B cell (primary cell): ENCODE measurements at regions not wholly inside any gene's neighbourhood (a gene's known extent, or its start where the extent isn't known, plus 50 kb on each side); places are given as distances from the start of the nearest gene placed in this dataset.

Source experiments
- ATAC-seq: fragments of 200-7000 bp; cut with Tn5 transposase; one replicate; pipeline ENCODE4 v1.10.0; 2021; ENCODE audit warnings: low read depth, mild to moderate bottlenecking, moderate number of reproducible peaks, moderate library complexity
- CTCF ChIA-PET: fragments of 350-600 bp; sonication (Branson Sonifier 250); formaldehyde crosslinking; loops from one replicate; lab custom pipeline; 2021; ENCODE audit warnings: antibody characterized with exemption, inconsistent platforms; lab: Charles Lee
- POLR2A ChIA-PET: fragments of 350-600 bp; sonication (Branson Sonifier 250); formaldehyde crosslinking; loops from one replicate; lab custom pipeline; 2021; ENCODE audit warnings: antibody characterized with exemption; lab: Charles Lee
- DNase-seq: peaks from one replicate; pipeline ENCODE4 v3.0.0; 2013
- H2AFZ ChIP-seq: 2 replicates; pipeline ENCODE4 v1.6.1; 2012; ENCODE audit warnings: mild to moderate bottlenecking, low read depth, low read length; ENCODE audit not compliant: insufficient read depth, poor library complexity, severe bottlenecking
- H3K27ac ChIP-seq, 2 donors: 1 replicate in 1 of 2; 2 replicates in 1 of 2; pipeline ENCODE4 v1.5.1; 2012 to 2013; ENCODE audit warnings: low read length in 2 of 2, mild to moderate bottlenecking in 2 of 2, moderate library complexity in 1 of 2
- H3K27me3 ChIP-seq, 4 experiments: fragments of 200-600 bp in 1 of 4; sonication (generic) in 1 of 4; replicated peaks in 1 of 4; 1 replicate in 2 of 4; 2 replicates in 2 of 4; pipeline versions ENCODE4 v1.6.1 to v1.7.0; 2013 to 2016; ENCODE audit warnings: low read length in 3 of 4, mild to moderate bottlenecking in 2 of 4, mixed read lengths in 1 of 4, moderate library complexity in 1 of 4; ENCODE audit not compliant: insufficient read depth in 4 of 4, control insufficient read depth in 3 of 4; ENCODE audit errors: control extremely low read depth in 1 of 4
- H3K36me3 ChIP-seq, 2 experiments: replicated peaks in 1 of 2; 1 replicate in 1 of 2; 2 replicates in 1 of 2; pipeline versions ENCODE4 v1.6.1 to v1.7.1; 2013; ENCODE audit warnings: low read length in 1 of 2; ENCODE audit not compliant: insufficient read depth in 2 of 2, control insufficient read depth in 1 of 2; ENCODE audit errors: control extremely low read depth in 1 of 2, extremely low read depth in 1 of 2
- H3K4me1 ChIP-seq, 2 donors: fragments of 200-600 bp in 1 of 2; sonication (generic) in 1 of 2; 1 replicate in 1 of 2; 2 replicates in 1 of 2; pipeline versions ENCODE4 v1.5.1 to v1.6.1; 2013 to 2017; ENCODE audit warnings: low read length in 2 of 2; ENCODE audit not compliant: control insufficient read depth in 2 of 2, insufficient read depth in 2 of 2
- H3K4me2 ChIP-seq: replicated peaks from 2 replicates; pipeline ENCODE3; 2012; ENCODE audit warnings: mild to moderate bottlenecking, low read depth, low read length; ENCODE audit not compliant: poor library complexity, severe bottlenecking
- H3K4me3 ChIP-seq, 5 experiments: fragments of 200-600 bp in 1 of 5; sonication (generic) in 1 of 5; 1 replicate in 3 of 5; 2 replicates in 2 of 5; pipeline versions ENCODE4 v1.5.1 to v1.7.0; 2011 to 2016; ENCODE audit warnings: low read length in 4 of 5, mild to moderate bottlenecking in 4 of 5, low read depth in 2 of 5, control low read depth in 1 of 5, moderate library complexity in 1 of 5; ENCODE audit not compliant: insufficient read depth in 1 of 5; ENCODE audit errors: control extremely low read depth in 1 of 5, extremely low read depth in 1 of 5
- H3K79me2 ChIP-seq: fragments of 200-600 bp; sonication (generic); one replicate; pipeline ENCODE4 v1.6.0; 2016; ENCODE audit warnings: low read length; ENCODE audit not compliant: control insufficient read depth, insufficient read depth
- H3K9ac ChIP-seq: fragments of 200-600 bp; sonication (generic); 2 replicates; pipeline ENCODE4 v1.6.1; 2017; ENCODE audit warnings: mild to moderate bottlenecking, low read length, moderate library complexity
- H3K9me3 ChIP-seq, 3 donors: one replicate each; pipeline versions ENCODE4 v1.6.1 to v1.7.1; 2013; ENCODE audit warnings: low read length in 2 of 3; ENCODE audit not compliant: control insufficient read depth in 2 of 3, insufficient read depth in 1 of 3; ENCODE audit errors: control extremely low read depth in 1 of 3
- H4K20me1 ChIP-seq: 2 replicates; pipeline ENCODE4 v1.6.0; 2012; ENCODE audit warnings: mild to moderate bottlenecking, low read length; ENCODE audit not compliant: insufficient read depth, control insufficient read depth, poor library complexity, severe bottlenecking
- H3K27ac Mint-ChIP-seq: one replicate; pipeline ENCODE4 v1.8.0; 2021; ENCODE audit warnings: mixed read lengths
- H3K27me3 Mint-ChIP-seq: one replicate; pipeline ENCODE4 v1.8.0; 2021; ENCODE audit warnings: mixed read lengths
- H3K4me1 Mint-ChIP-seq: one replicate; pipeline ENCODE4 v1.8.0; 2021; ENCODE audit warnings: mixed read lengths
- H3K4me3 Mint-ChIP-seq: one replicate; pipeline ENCODE4 v1.8.0; 2021; ENCODE audit warnings: mixed read lengths
- H3K9me3 Mint-ChIP-seq: one replicate; pipeline ENCODE4 v1.8.0; 2022; ENCODE audit warnings: mixed read lengths; ENCODE audit not compliant: insufficient read depth
- EZH2 ChIP-seq: IDR thresholded peaks from 2 replicates; pipeline ENCODE4 v1.6.1; 2012; ENCODE audit warnings: borderline replicate concordance, low read depth, mild to moderate bottlenecking, moderate library complexity, low read length; ENCODE audit not compliant: insufficient read depth, poor library complexity, severe bottlenecking
- WGBS: methylation state at CpG from one replicate; pipeline ENCODE4 v1.1.5; 2013; ENCODE audit warnings: missing lambda C conversion rate; ENCODE audit not compliant: insufficient coverage; 5-methylcytosine and 5-hydroxymethylcytosine counted together
- intact Hi-C: fragments of 100-400 bp; cut with micrococcal nuclease; formaldehyde crosslinking; loops from one replicate; pipeline ENCODE4 v1.10.0; 2022
- TF ChIP-seq, protein P1 (sequence below): fragments of 200-600 bp; IDR thresholded peaks from one replicate; pipeline ENCODE4 v1.8.0; 2022; ENCODE audit warnings: antibody characterized with exemption, mild to moderate bottlenecking

DNA sequence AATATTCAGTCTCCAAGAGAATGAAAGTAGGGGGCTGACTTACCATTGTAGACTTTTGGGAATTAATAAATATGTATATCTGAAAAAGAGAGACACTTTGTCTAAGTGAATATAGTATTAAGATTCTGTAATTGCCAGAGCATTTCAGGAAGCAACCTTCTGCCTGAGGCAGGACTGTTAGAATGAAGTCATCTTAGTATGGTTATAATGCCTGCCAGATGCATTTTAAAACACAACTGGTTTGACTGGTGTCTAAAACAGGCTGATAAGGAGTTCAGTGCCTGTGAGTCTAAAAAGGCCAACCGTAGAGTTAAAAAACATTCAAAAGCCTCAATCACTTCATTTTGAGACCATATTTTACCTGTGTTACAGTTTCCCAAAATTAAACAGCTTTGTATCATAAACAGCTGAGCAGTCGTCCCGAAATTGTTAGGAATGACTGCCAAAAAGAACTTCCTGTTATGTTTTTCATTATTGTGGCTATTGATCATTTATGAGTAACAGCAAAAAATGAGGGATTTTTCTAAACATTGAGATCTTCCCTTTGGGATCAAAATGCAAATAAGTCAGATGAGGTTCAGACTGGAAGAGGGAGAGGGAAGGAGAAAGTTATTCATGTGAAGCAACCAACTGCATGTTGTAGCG, 443.9 kb downstream of the PID1 start:
- no peaks in the 10 kb centered on the region for H3K9me3 Mint-ChIP-seq
- no peak overlapping the region for H3K4me3 Mint-ChIP-seq
- no peak overlapping the region for H3K4me3 ChIP-seq
- no peak overlapping the region for H3K4me2 ChIP-seq
- no peaks in the 10 kb centered on the region for H3K36me3 ChIP-seq
- H2AFZ ChIP-seq = no peak overlapping the region
- H3K27me3 ChIP-seq = no peaks in the 10 kb centered on the region
- no peaks in the 10 kb centered on the region for H3K79me2 ChIP-seq
- ATAC-seq = no peak
- no peak for DNase-seq
- no peaks in the 10 kb centered on the region for H4K20me1 ChIP-seq
- H3K4me1 ChIP-seq = no peaks in the 10 kb centered on the region
- CTCF ChIA-PET = no interaction called here
- WGBS = 100% methylated on average over 1 of the region's 4 CpGs
- no peak for TF ChIP-seq EZH2
- TF ChIP-seq, protein P1, sequence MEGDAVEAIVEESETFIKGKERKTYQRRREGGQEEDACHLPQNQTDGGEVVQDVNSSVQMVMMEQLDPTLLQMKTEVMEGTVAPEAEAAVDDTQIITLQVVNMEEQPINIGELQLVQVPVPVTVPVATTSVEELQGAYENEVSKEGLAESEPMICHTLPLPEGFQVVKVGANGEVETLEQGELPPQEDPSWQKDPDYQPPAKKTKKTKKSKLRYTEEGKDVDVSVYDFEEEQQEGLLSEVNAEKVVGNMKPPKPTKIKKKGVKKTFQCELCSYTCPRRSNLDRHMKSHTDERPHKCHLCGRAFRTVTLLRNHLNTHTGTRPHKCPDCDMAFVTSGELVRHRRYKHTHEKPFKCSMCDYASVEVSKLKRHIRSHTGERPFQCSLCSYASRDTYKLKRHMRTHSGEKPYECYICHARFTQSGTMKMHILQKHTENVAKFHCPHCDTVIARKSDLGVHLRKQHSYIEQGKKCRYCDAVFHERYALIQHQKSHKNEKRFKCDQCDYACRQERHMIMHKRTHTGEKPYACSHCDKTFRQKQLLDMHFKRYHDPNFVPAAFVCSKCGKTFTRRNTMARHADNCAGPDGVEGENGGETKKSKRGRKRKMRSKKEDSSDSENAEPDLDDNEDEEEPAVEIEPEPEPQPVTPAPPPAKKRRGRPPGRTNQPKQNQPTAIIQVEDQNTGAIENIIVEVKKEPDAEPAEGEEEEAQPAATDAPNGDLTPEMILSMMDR = no peak
- H3K27me3 Mint-ChIP-seq = no peaks in the 10 kb centered on the region
- H3K9me3 ChIP-seq = no peaks in the 10 kb centered on the region
- no peak overlapping the region for H3K27ac Mint-ChIP-seq
- intact Hi-C loops = no loop called here
- no peak overlapping the region for H3K9ac ChIP-seq
- H3K27ac ChIP-seq = no peak overlapping the region
- no peaks in the 10 kb centered on the region for H3K4me1 Mint-ChIP-seq
- POLR2A ChIA-PET = no interaction called here

DNA sequence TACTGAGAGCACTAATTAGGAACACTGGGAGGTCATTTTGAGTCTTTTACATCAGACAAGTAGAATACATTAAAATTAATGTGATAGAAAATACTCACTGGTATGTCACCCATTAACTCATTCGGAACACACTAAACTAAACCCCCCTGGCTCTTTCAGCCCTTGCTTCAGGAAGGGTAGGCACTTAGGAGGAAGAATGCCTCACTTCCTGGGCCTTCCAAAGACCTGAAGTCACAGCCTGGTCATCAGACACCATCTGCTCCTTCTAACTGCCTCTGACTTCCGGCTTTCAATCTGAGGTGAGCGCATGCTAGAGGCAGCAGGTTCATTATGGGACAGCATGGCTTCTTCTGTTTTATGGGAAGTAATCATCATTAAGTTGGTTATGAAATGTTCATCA, 451.4 kb downstream of the PID1 start:
- POLR2A ChIA-PET = no interaction called here
- Mint-ChIP-seq H3K27ac (no peak overlapping the region), H3K9me3 (peaks cover 3% of the 10 kb centered on the region), H3K27me3 (no peaks in the 10 kb centered on the region), H3K4me1 (no peaks in the 10 kb centered on the region), H3K4me3 (no peak overlapping the region)
- DNase-seq (no peak), ATAC-seq (no peak)
- peaks cover 0 to 11% (median 0%) of the 10 kb centered on the region in 3 donors for H3K9me3 ChIP-seq
- H2AFZ ChIP-seq = no peak overlapping the region
- no CpG with 5 or more reads among the region's 3 CpGs for WGBS
- no peaks in the 10 kb centered on the region for H3K27me3 ChIP-seq
- H3K4me1 ChIP-seq = no peaks in the 10 kb centered on the region
- H3K4me2 ChIP-seq = no peak overlapping the region
- no peak overlapping the region for H3K4me3 ChIP-seq
- H3K36me3 ChIP-seq = no peaks in the 10 kb centered on the region
- CTCF ChIA-PET = no interaction called here
- no peaks in the 10 kb centered on the region for H3K79me2 ChIP-seq
- intact Hi-C loops = no loop called here
- H3K9ac ChIP-seq = no peak overlapping the region
- H3K27ac ChIP-seq = no peak overlapping the region
- no peaks in the 10 kb centered on the region for H4K20me1 ChIP-seq
- TF ChIP-seq EZH2 = no peak
- TF ChIP-seq, protein P1 = no peak
